Right lobe of liver (tissue), 6 donors: ENCODE measurements at regions not wholly inside any gene's neighbourhood (a gene's known extent, or its start where the extent isn't known, plus 50 kb on each side); places are given as distances from the start of the nearest gene placed in this dataset.

ENCODE experiments used
- ATAC-seq, 4 donors: fragments of 200-7000 bp; cut with Tn5 transposase; one replicate each; pipeline ENCODE4 v1.9.1; 2020; ENCODE audit warnings: mild to moderate bottlenecking in 4 of 4, moderate library complexity in 4 of 4
- DNase-seq, 3 donors: peaks; one replicate each; pipeline ENCODE4 v3.0.0-alpha.2; 2020
- H3K27ac ChIP-seq, 3 donors: fragments of 200-600 bp; one replicate each; pipeline ENCODE4 v1.8.0; 2022
- H3K27me3 ChIP-seq, 2 donors: fragments of 200-600 bp; one replicate each; pipeline ENCODE4 v1.8.0; 2022
- H3K36me3 ChIP-seq, 4 donors: fragments of 200-600 bp; sonication (generic) in 1 of 4; one replicate each; pipeline versions ENCODE4 v1.5.1 to v1.8.0; 2017 to 2022; ENCODE audit warnings: control low read depth in 1 of 4
- H3K4me1 ChIP-seq, 4 donors: fragments of 200-600 bp; sonication (generic) in 1 of 4; one replicate each; pipeline versions ENCODE4 v1.5.1 to v1.8.0; 2017 to 2022; ENCODE audit warnings: control low read depth in 1 of 4
- H3K4me3 ChIP-seq, 3 donors: fragments of 200-600 bp; one replicate each; pipeline ENCODE4 v1.8.0; 2022
- H3K9me3 ChIP-seq, 4 donors: fragments of 200-600 bp; sonication (generic) in 1 of 4; one replicate each; pipeline versions ENCODE4 v1.5.1 to v1.8.0; 2017 to 2022; ENCODE audit warnings: control low read depth in 1 of 4
- POLR2A ChIP-seq: fragments of 450-650 bp; IDR thresholded peaks from one replicate; pipeline ENCODE4 v1.6.1; 2017; ENCODE audit warnings: antibody characterized with exemption, mild to moderate bottlenecking
- whole genome bisulfite sequencing: methylation state at CpG from one replicate; pipeline ENCODE4 v1.1.6; 2018; ENCODE audit warnings: low coverage, low lambda C conversion rate; ENCODE audit not compliant: insufficient coverage; ENCODE audit errors: missing lambda C conversion rate; 5-methylcytosine and 5-hydroxymethylcytosine counted together
- intact Hi-C, 2 donors: fragments of 100-400 bp; cut with DNase I; formaldehyde crosslinking; loops; one replicate each; pipeline versions ENCODE4 v1.11.2 to v1.14.1; 2022
- TF ChIP-seq, protein P1 (sequence below), 4 donors: fragments of 200-600 bp in 3 of 4; fragments of 450-650 bp in 1 of 4; IDR thresholded peaks; one replicate each; pipeline versions ENCODE4 v1.5.1 to v1.8.0; 2016 to 2022; ENCODE audit warnings: antibody characterized with exemption in 4 of 4, mild to moderate bottlenecking in 2 of 4
- donor health status: DM: no; HTN: yes; CAD: no.
- donor health status: DM: no; HTN: no; CAD: no.
- donor health status: DM: no; HTN: no; CAD: no.
- donor health status: DM: no; HTN: yes; CAD: no.
- donor health status: DM: no; HTN: yes; CAD: no.

DNA sequence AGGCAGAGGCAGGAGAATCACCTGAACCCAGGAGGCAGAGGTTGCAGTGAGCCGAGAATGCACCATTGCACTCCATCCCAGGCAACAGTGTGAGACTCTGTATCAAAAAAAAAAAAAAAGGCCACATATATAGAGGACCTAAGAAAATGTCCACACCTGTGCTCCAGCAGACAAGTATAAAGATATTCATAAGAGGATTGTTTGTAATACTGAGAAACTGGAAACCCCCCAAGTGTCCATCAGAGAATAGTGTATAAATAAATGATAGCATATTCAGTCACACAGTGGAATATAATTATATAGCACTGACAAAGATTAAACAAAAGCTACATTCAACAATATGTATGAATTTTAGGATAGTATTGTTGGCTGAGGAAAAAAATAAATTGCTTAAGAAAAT, 1050.6 kb downstream of the GRM8 start:
- Histone ChIP-seq H3K4me1 (no peaks in the 10 kb centered on the region), H3K36me3 (no peaks in the 10 kb centered on the region), H3K4me3 (no peak overlapping the region), H3K9me3 (no peaks in the 10 kb centered on the region), H3K27me3 (no peaks in the 10 kb centered on the region), H3K27ac (no peak overlapping the region)
- TF ChIP-seq, protein P1, sequence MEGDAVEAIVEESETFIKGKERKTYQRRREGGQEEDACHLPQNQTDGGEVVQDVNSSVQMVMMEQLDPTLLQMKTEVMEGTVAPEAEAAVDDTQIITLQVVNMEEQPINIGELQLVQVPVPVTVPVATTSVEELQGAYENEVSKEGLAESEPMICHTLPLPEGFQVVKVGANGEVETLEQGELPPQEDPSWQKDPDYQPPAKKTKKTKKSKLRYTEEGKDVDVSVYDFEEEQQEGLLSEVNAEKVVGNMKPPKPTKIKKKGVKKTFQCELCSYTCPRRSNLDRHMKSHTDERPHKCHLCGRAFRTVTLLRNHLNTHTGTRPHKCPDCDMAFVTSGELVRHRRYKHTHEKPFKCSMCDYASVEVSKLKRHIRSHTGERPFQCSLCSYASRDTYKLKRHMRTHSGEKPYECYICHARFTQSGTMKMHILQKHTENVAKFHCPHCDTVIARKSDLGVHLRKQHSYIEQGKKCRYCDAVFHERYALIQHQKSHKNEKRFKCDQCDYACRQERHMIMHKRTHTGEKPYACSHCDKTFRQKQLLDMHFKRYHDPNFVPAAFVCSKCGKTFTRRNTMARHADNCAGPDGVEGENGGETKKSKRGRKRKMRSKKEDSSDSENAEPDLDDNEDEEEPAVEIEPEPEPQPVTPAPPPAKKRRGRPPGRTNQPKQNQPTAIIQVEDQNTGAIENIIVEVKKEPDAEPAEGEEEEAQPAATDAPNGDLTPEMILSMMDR (IDR thresholded peaks at IDR 0.05): no peak
- TF ChIP-seq POLR2A: no peak
- DNase-seq (no peak), ATAC-seq (no peak)
- 20% methylated on average over 1 of the region's 1 CpG for WGBS
- intact Hi-C loops: no loop called here

DNA sequence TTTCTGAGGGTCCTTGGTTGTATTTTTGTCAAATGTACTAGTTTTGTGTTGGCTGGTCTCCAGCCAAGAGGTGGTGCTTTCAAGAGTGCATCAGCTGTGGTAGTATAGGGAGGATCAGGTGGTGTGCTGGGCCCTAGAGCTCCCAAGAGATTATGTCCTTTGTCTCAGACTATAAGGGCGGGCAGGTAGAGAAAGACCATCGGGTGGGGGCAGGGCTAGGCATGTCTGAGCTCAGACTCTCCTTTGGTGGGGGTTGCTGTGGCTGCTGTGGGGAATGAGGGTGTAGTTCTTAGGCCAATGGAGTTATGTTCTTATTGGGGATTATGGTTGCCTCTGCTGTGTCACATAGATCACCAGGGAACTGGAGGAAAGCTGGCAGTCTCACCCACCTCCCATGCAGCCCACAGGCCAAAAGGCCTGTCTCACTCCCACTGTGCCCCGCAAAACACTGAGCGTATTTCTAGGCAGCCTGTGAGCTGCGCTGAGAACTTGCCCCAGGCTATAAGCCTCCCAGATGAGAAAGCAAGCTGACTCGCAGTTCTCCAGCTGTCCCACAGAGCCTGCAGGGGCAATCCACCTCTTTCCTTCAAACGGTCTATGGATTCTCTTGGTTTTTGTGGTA, 1066.7 kb downstream of the GRM8 start:
- no peak overlapping the region for H3K27ac ChIP-seq
- no peak overlapping the region for H3K4me3 ChIP-seq
- H3K9me3 ChIP-seq: no peaks in the 10 kb centered on the region
- intact Hi-C loops: no loop called here
- H3K36me3 ChIP-seq: no peaks in the 10 kb centered on the region
- no peaks in the 10 kb centered on the region for H3K4me1 ChIP-seq
- TF ChIP-seq, protein P1 (IDR thresholded peaks at IDR 0.05): no peak
- TF ChIP-seq POLR2A: no peak
- no peak for ATAC-seq
- DNase-seq: no peak
- no peaks in the 10 kb centered on the region for H3K27me3 ChIP-seq
- WGBS: 46% methylated on average over 3 of the region's 7 CpGs

DNA sequence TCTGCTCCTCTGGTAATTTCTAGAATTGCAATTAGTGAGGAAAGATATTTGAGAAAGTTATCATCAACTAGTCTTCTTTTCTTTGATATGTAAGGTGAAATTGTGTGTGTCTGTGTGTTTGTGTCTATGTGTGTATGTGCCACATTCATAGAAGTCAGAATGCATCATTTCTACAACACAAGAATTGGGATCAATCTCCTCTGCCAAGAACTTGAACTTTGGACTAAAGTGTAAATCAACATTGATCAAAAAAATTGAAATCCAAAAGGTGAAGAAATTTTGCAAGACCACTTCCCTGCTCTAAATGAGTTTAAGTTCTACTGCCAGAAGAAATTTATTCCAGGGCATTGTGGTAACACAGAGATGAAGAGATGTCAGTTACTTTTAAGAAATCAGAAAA, 1072.8 kb downstream of the GRM8 start:
- H3K9me3 ChIP-seq: no peaks in the 10 kb centered on the region
- TF ChIP-seq, protein P1 (IDR thresholded peaks at IDR 0.05): no peak
- no peak for TF ChIP-seq POLR2A
- no peaks in the 10 kb centered on the region for H3K36me3 ChIP-seq
- H3K27me3 ChIP-seq: no peaks in the 10 kb centered on the region
- no peak overlapping the region for H3K4me3 ChIP-seq
- DNase-seq (no peak), ATAC-seq (peak in 3 of 4 donors; percentile 47 to 64 (median 50))
- intact Hi-C loops: no loop called here
- no peak overlapping the region for H3K27ac ChIP-seq
- H3K4me1 ChIP-seq: peaks cover 0 to 22% (median 8%) of the 10 kb centered on the region in 4 donors

DNA sequence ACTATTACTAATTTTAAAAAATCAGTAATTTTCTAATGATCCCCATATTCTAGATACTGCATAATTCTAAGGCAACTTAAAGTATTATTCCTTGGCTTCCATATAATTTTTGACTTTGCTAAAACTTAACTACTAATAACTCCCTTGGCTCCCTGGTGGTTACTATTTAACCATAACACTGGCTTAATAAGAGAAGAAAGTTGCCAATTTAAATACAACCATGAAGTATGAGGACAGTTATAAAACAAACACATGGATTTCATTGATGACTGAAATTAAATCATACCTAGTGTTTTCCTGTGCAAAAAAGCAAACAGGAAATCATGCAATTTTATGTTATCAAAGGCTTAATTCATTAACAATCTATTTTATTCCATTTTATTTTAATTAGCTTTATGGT, 1073.9 kb downstream of the GRM8 start:
- Histone ChIP-seq H3K9me3 (no peaks in the 10 kb centered on the region), H3K27me3 (no peaks in the 10 kb centered on the region), H3K27ac (no peak overlapping the region), H3K36me3 (no peaks in the 10 kb centered on the region), H3K4me3 (no peak overlapping the region), H3K4me1 (peaks cover 0 to 22% (median 8%) of the 10 kb centered on the region in 4 donors)
- DNase-seq: no peak
- peak; percentile 73 to 91 (median 87) for ATAC-seq
- TF ChIP-seq, protein P1 (IDR thresholded peaks at IDR 0.05): peak in 1 of 4 donors; percentile 4
- TF ChIP-seq POLR2A: no peak
- intact Hi-C loops: no loop called here

DNA sequence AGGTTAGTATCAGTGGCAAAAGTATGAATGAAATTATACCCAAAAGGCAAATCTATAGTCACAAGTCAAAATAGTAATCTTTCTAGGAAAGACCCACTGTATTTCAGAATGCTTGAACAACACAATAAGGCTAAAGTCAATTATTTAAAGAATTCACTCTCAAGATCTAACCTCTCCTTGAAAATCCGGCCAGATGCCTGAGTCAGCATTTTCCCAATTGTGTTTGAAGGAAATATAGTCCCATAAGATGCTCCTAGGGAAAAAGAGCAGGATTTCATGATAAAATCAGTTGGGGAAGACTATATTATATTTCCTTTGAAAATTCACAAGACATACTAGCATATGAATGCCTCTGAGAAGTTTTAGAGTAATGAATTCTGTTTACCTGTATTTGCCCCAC, 1075.0 kb downstream of the GRM8 start:
- intact Hi-C loops: no loop called here
- ATAC-seq (no peak), DNase-seq (no peak)
- Histone ChIP-seq H3K9me3 (no peaks in the 10 kb centered on the region), H3K27ac (no peak overlapping the region), H3K36me3 (no peaks in the 10 kb centered on the region), H3K4me1 (peaks cover 0 to 22% (median 8%) of the 10 kb centered on the region in 4 donors), H3K4me3 (no peak overlapping the region), H3K27me3 (no peaks in the 10 kb centered on the region)
- 50% methylated on average over 1 of the region's 1 CpG for WGBS
- no peak for TF ChIP-seq POLR2A
- TF ChIP-seq, protein P1 (IDR thresholded peaks at IDR 0.05): no peak
